Loucy (cell line): ENCODE measurements at regions not wholly inside any gene's neighbourhood (a gene's known extent, or its start where the extent isn't known, plus 50 kb on each side); places are given as distances from the start of the nearest gene placed in this dataset.

Experiments
- H2AFZ ChIP-seq: fragments of 200-600 bp; sonication (generic); 2 replicates; pipeline ENCODE4 v1.6.0; 2016; ENCODE audit warnings: antibody characterized with exemption, mild to moderate bottlenecking, low read length, moderate library complexity
- H3F3A ChIP-seq: fragments of 200-600 bp; 2 replicates; pipeline ENCODE4 v1.6.0; 2016; ENCODE audit warnings: antibody characterized with exemption, low read depth, mild to moderate bottlenecking
- H3K27me3 ChIP-seq: fragments of 200-600 bp; sonication (generic); 2 replicates; pipeline ENCODE4 v1.6.1; 2014; ENCODE audit warnings: low read length, mild to moderate bottlenecking; ENCODE audit not compliant: insufficient read depth, poor library complexity, severe bottlenecking
- H3K36me3 ChIP-seq: fragments of 200-600 bp; sonication (generic); 2 replicates; pipeline ENCODE4 v1.6.1; 2016; ENCODE audit warnings: low read length; ENCODE audit not compliant: insufficient read depth
- H3K4me1 ChIP-seq: fragments of 200-600 bp; sonication (generic); 2 replicates; pipeline ENCODE4 v1.5.1; 2014; ENCODE audit warnings: low read length, mild to moderate bottlenecking; ENCODE audit not compliant: insufficient read depth, poor library complexity, severe bottlenecking
- H3K4me2 ChIP-seq: fragments of 200-600 bp; sonication (generic); 2 replicates; pipeline ENCODE4 v1.6.0; 2014; ENCODE audit warnings: antibody characterized with exemption, low read length, low read depth, mild to moderate bottlenecking; ENCODE audit not compliant: poor library complexity, severe bottlenecking
- H3K4me3 ChIP-seq: fragments of 200-600 bp; sonication (generic); 2 replicates; pipeline ENCODE4 v1.5.1; 2014; ENCODE audit warnings: low read length, mild to moderate bottlenecking, mixed read lengths; ENCODE audit not compliant: poor library complexity, severe bottlenecking
- H3K79me2 ChIP-seq: fragments of 200-600 bp; sonication (generic); 2 replicates; pipeline ENCODE4 v1.6.1; 2014; ENCODE audit warnings: low read length; ENCODE audit not compliant: insufficient read depth
- H3K9ac ChIP-seq: fragments of 200-600 bp; sonication (generic); 2 replicates; pipeline ENCODE4 v1.6.0; 2014; ENCODE audit warnings: mild to moderate bottlenecking, low read depth, low read length, moderate library complexity; ENCODE audit not compliant: poor library complexity, severe bottlenecking
- H3K9me2 ChIP-seq: fragments of 200-600 bp; sonication (generic); replicated peaks from 2 replicates; pipeline ENCODE4 v1.6.1; 2016; ENCODE audit warnings: low read depth, low read length, mixed read lengths
- H3K9me3 ChIP-seq: fragments of 200-600 bp; sonication (generic); 2 replicates; pipeline ENCODE4 v1.6.1; 2014; ENCODE audit warnings: mild to moderate bottlenecking, antibody characterized with exemption, low read length, low read depth; ENCODE audit not compliant: insufficient read depth
- H4K20me1 ChIP-seq: fragments of 200-600 bp; sonication (generic); 2 replicates; pipeline ENCODE4 v1.6.0; 2014; ENCODE audit warnings: antibody characterized with exemption, low read length, mild to moderate bottlenecking; ENCODE audit not compliant: insufficient read depth, poor library complexity, severe bottlenecking
- EZH2phosphoT487 ChIP-seq: fragments of 200-600 bp; IDR thresholded peaks from 2 replicates; pipeline ENCODE4 v1.6.1; 2018; ENCODE audit warnings: antibody characterized with exemption, mild to moderate bottlenecking, moderate library complexity, borderline replicate concordance
- TF ChIP-seq, protein P1 (sequence below): fragments of 200-600 bp; sonication (generic); conservative IDR thresholded peaks from 2 replicates; pipeline ENCODE4 v1.5.1; 2014; ENCODE audit warnings: mild to moderate bottlenecking, antibody characterized with exemption, low read length

DNA sequence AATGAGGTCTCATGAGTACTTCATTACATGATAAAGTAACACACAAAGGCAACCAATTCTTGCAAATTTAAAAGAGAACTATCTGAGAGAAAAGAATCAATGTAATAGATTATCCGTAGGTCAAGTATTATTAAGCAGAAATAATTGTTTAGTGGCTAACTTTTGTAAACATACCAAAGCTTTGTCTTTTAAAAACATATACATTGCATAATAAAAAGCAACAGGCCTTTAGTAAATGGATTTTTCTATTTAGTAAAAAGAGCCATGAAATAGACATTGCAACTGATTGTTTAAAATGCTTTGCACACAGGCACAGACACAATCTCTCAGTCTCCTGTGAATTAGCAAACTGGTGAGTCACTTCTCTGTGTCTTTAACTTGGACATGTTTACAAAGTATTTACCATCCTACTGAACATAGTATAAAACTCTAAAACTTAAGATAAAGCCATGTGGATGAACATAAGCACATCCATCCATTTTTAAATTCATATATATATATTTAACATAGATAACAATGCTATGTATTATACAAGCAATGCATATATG is 518.7 kb upstream of the MGAT4C start:
- Histone ChIP-seq H3F3A (no peaks in the 10 kb centered on the region), H3K4me3 (no peak overlapping the region), H3K27me3 (no peaks in the 10 kb centered on the region), H3K79me2 (no peaks in the 10 kb centered on the region), H3K9me3 (no peaks in the 10 kb centered on the region), H3K4me2 (no peak overlapping the region), H2AFZ (no peak overlapping the region), H3K9ac (no peak overlapping the region), H3K36me3 (no peaks in the 10 kb centered on the region), H3K9me2 (no peaks in the 10 kb centered on the region), H3K4me1 (no peaks in the 10 kb centered on the region), H4K20me1 (no peaks in the 10 kb centered on the region)
- TF ChIP-seq EZH2phosphoT487, result no peak
- TF ChIP-seq, protein P1, sequence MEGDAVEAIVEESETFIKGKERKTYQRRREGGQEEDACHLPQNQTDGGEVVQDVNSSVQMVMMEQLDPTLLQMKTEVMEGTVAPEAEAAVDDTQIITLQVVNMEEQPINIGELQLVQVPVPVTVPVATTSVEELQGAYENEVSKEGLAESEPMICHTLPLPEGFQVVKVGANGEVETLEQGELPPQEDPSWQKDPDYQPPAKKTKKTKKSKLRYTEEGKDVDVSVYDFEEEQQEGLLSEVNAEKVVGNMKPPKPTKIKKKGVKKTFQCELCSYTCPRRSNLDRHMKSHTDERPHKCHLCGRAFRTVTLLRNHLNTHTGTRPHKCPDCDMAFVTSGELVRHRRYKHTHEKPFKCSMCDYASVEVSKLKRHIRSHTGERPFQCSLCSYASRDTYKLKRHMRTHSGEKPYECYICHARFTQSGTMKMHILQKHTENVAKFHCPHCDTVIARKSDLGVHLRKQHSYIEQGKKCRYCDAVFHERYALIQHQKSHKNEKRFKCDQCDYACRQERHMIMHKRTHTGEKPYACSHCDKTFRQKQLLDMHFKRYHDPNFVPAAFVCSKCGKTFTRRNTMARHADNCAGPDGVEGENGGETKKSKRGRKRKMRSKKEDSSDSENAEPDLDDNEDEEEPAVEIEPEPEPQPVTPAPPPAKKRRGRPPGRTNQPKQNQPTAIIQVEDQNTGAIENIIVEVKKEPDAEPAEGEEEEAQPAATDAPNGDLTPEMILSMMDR, result no peak

DNA sequence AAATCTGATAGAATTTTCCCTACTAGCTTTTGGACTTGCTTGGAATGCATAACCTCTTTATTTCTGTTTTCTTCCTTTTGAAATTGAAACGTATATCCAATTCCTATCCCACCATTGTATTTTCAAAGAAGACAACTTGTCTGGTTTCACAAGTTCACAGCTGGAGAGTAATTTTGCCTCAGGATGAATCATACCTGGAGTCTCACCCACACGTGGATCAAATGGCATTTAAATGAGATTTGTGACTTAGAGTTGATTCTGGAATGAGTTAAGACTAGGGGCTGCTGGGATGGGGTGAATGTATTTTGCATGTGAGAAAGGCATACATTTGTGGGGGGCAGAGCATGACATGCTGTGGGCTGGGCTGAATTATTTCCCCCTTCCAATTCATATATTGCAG is 516.5 kb upstream of the MGAT4C start:
- no peak overlapping the region for H3K4me3 ChIP-seq
- no peaks in the 10 kb centered on the region for H3F3A ChIP-seq
- no peaks in the 10 kb centered on the region for H4K20me1 ChIP-seq
- no peak overlapping the region for H3K9ac ChIP-seq
- TF ChIP-seq EZH2phosphoT487, result no peak
- TF ChIP-seq, protein P1, result no peak
- H3K79me2 ChIP-seq, result no peaks in the 10 kb centered on the region
- H3K9me3 ChIP-seq, result no peaks in the 10 kb centered on the region
- no peak overlapping the region for H2AFZ ChIP-seq
- H3K27me3 ChIP-seq, result no peaks in the 10 kb centered on the region
- H3K36me3 ChIP-seq, result no peaks in the 10 kb centered on the region
- H3K9me2 ChIP-seq, result no peaks in the 10 kb centered on the region
- no peak overlapping the region for H3K4me2 ChIP-seq
- H3K4me1 ChIP-seq, result no peaks in the 10 kb centered on the region

DNA sequence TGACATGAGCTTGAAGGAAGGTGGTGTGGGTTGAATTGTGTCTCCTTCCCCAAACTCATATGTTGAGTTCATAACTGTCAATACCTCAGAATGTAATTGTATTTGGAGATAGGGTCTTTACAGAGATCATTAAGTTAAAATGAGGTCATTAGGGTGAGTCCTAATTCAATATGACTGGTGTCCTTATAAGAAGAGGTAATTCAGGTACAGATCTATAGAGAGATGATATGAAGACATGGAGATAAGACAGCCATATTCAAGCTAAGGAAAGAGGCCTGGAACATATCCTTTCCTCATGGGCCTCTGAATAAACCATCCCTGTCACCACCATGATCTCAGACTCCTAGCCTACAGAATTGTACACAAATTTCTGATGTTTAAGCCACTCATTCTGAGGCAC is 514.7 kb upstream of the MGAT4C start:
- Histone ChIP-seq H3K4me1 (no peaks in the 10 kb centered on the region), H3K9me3 (no peaks in the 10 kb centered on the region), H3K27me3 (no peaks in the 10 kb centered on the region), H3K9me2 (no peaks in the 10 kb centered on the region), H4K20me1 (no peaks in the 10 kb centered on the region), H3K79me2 (no peaks in the 10 kb centered on the region), H3K4me3 (no peak overlapping the region), H3K4me2 (no peak overlapping the region), H2AFZ (no peak overlapping the region), H3K9ac (no peak overlapping the region), H3K36me3 (no peaks in the 10 kb centered on the region), H3F3A (no peaks in the 10 kb centered on the region)
- no peak for TF ChIP-seq EZH2phosphoT487
- TF ChIP-seq, protein P1, result no peak
